ENCODE measurements at regions not wholly inside any gene's neighbourhood (a gene's known extent, or its start where the extent isn't known, plus 50 kb on each side); places are given as distances from the start of the nearest gene placed in this dataset.

DNA sequence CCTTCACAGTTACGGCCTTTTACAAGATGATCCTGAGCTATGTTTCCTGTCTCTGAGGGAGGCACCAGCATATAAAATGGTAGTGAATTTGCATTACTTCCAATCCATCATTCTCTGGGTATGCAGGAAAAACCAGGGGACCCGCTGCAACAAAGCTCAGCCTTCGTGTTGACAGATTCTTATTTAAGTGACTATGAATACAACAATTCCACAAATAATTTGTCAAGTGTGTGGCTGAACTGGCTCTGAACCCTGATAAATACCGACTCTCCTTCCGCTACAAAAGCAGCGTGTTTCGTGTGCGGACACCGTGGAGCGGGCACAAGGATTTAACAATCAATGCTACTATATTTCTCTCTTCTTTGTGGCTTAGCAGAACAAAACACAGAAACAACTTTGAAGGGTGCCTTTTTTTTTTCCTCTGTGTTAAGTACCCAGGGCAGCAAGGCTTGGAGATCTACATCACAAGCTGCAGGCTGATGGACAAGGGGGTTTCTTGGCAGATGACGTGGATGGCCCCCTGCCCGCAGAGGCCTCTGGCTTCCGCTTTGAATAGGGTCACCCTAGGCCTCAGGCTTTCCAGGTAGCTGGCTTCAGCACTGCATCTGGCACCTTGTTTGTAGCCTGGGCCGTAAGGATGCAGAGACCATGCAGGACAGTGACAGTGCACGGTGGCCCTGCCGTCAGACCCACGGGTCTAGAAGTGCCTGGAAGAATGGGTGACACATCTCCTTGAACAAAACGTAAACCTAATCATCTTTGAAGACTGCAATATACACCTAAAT, 280.5 kb upstream of the TSHZ3 start:
- ATAC-seq (ENCODE audit: low read depth in 2 of 2), result no peak
- H3K36me3 ChIP-seq (ENCODE audit: control insufficient read depth, insufficient read depth, low read length), result no peaks in the 10 kb centered on the region
- H3K27ac ChIP-seq (ENCODE audit: insufficient read depth, low read length, poor library complexity, severe bottlenecking), result no peak overlapping the region
- Mint-ChIP-seq H3K27me3 (no peaks in the 10 kb centered on the region), H3K9me3 (peaks cover 0 to 3% (median 0%) of the 10 kb centered on the region in 7 donors), H3K4me3 (no peak overlapping the region), H3K36me3 (no peaks in the 10 kb centered on the region), H3K27ac (no peak overlapping the region), H3K4me1 (no peaks in the 10 kb centered on the region)
- no peaks in the 10 kb centered on the region for H3K27me3 ChIP-seq (ENCODE audit: control insufficient read depth, insufficient read depth, low read length)
- H3K4me3 ChIP-seq (ENCODE audit: low read depth, low read length), result no peak overlapping the region
- no peak for DNase-seq
- H3K9me3 ChIP-seq (ENCODE audit: control insufficient read depth in 2 of 2, low read length in 2 of 2), result no peaks in the 10 kb centered on the region
- no peaks in the 10 kb centered on the region for H3K4me1 ChIP-seq (ENCODE audit: control insufficient read depth, insufficient read depth, low read length, poor library complexity, severe bottlenecking)

DNA sequence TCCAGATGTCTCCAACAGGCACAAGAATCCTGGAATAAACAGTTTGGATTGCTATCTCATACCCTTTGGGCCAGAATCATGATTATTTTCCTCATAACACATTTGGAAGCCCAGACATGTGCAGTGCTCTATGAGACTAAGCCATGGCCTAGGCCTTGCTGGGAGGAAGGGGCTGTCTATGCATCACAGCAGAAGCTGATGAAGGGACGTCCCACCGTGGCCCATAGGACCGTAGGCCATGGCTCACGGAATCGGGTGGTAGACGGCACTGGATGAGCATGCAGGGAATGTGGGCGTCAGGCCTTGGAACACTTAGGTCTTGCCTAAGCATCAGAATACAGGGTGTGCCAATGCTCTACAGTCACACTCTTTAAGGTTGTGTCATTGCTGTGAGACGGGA, 283.8 kb upstream of the TSHZ3 start:
- ATAC-seq (ENCODE audit: low read depth in 2 of 2) (no peak), DNase-seq (no peak)
- Histone ChIP-seq H3K36me3 (ENCODE audit: control insufficient read depth, insufficient read depth, low read length) (no peaks in the 10 kb centered on the region), H3K27me3 (ENCODE audit: control insufficient read depth, insufficient read depth, low read length) (no peaks in the 10 kb centered on the region), H3K4me3 (ENCODE audit: low read depth, low read length) (no peak overlapping the region), H3K27ac (ENCODE audit: insufficient read depth, low read length, poor library complexity, severe bottlenecking) (no peak overlapping the region), H3K4me1 (ENCODE audit: control insufficient read depth, insufficient read depth, low read length, poor library complexity, severe bottlenecking) (no peaks in the 10 kb centered on the region), H3K9me3 (ENCODE audit: control insufficient read depth in 2 of 2, low read length in 2 of 2) (no peaks in the 10 kb centered on the region)
- H3K4me1 Mint-ChIP-seq, result no peaks in the 10 kb centered on the region
- H3K4me3 Mint-ChIP-seq, result no peak overlapping the region
- no peak overlapping the region for H3K27ac Mint-ChIP-seq
- H3K36me3 Mint-ChIP-seq, result no peaks in the 10 kb centered on the region
- H3K9me3 Mint-ChIP-seq, result peaks cover 0 to 3% (median 0%) of the 10 kb centered on the region in 7 donors
- H3K27me3 Mint-ChIP-seq, result no peaks in the 10 kb centered on the region

DNA sequence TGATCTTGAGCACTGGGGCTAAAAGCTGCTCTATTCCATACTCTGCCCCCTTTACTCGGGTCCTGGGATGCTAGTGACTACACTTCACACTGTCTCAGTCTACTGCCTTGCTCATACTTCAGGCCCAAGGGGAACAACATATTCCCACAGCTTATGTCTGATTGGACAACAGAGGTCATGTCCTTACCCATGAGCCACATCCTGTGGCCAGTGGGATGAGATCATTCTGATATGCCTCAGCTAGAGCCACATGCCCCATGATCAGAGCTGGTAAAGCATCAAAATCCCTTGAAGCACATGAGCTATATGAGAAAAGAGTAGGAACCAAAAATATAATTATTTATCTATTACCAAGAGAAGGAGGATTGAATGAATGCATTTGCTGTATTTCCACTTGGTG, 290.1 kb upstream of the TSHZ3 start:
- H3K27ac Mint-ChIP-seq, result no peak overlapping the region
- no peak overlapping the region for H3K27ac ChIP-seq (ENCODE audit: insufficient read depth, low read length, poor library complexity, severe bottlenecking)
- ATAC-seq (ENCODE audit: low read depth in 2 of 2) (no peak), DNase-seq (no peak)
- H3K36me3 Mint-ChIP-seq, result no peaks in the 10 kb centered on the region
- H3K4me1 ChIP-seq (ENCODE audit: control insufficient read depth, insufficient read depth, low read length, poor library complexity, severe bottlenecking), result no peaks in the 10 kb centered on the region
- no peak overlapping the region for H3K4me3 Mint-ChIP-seq
- peaks cover 0 to 5% (median 0%) of the 10 kb centered on the region in 7 donors for H3K9me3 Mint-ChIP-seq
- H3K36me3 ChIP-seq (ENCODE audit: control insufficient read depth, insufficient read depth, low read length), result no peaks in the 10 kb centered on the region
- H3K4me3 ChIP-seq (ENCODE audit: low read depth, low read length), result no peak overlapping the region
- no peaks in the 10 kb centered on the region for H3K9me3 ChIP-seq (ENCODE audit: control insufficient read depth in 2 of 2, low read length in 2 of 2)
- H3K4me1 Mint-ChIP-seq, result no peaks in the 10 kb centered on the region
- H3K27me3 ChIP-seq (ENCODE audit: control insufficient read depth, insufficient read depth, low read length), result no peaks in the 10 kb centered on the region
- H3K27me3 Mint-ChIP-seq, result no peaks in the 10 kb centered on the region

DNA sequence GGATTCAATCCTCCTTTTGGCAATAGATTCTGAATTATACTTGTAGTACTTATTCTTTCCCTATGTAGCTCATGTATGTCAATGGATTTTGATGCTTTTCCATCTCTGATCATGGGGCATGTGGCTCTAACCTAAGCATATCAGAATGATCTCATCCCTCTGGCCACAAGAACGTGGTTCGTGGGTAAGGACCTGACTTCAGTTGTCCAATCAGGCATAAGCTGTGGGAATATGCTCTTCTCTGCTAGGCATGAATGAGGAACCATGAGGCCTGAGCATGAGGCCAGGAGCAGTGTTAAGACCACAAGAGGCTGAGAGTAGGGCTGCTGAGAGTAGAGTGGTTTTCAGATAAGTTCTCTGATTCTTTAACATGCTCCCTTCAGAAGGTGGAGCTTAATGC, 292.4 kb upstream of the TSHZ3 start:
- Histone ChIP-seq H3K36me3 (ENCODE audit: control insufficient read depth, insufficient read depth, low read length) (no peaks in the 10 kb centered on the region), H3K9me3 (ENCODE audit: control insufficient read depth in 2 of 2, low read length in 2 of 2) (peaks cover 0 to 5% of the 10 kb centered on the region in 2 experiments), H3K4me1 (ENCODE audit: control insufficient read depth, insufficient read depth, low read length, poor library complexity, severe bottlenecking) (no peaks in the 10 kb centered on the region), H3K27me3 (ENCODE audit: control insufficient read depth, insufficient read depth, low read length) (no peaks in the 10 kb centered on the region), H3K4me3 (ENCODE audit: low read depth, low read length) (no peak overlapping the region), H3K27ac (ENCODE audit: insufficient read depth, low read length, poor library complexity, severe bottlenecking) (no peak overlapping the region)
- no peak for DNase-seq
- peaks cover 0 to 17% (median 3%) of the 10 kb centered on the region in 7 donors for H3K9me3 Mint-ChIP-seq
- no peak overlapping the region for H3K4me3 Mint-ChIP-seq
- no peak for ATAC-seq (ENCODE audit: low read depth in 2 of 2)
- no peaks in the 10 kb centered on the region for H3K4me1 Mint-ChIP-seq
- H3K27ac Mint-ChIP-seq, result no peak overlapping the region
- no peaks in the 10 kb centered on the region for H3K27me3 Mint-ChIP-seq
- H3K36me3 Mint-ChIP-seq, result no peaks in the 10 kb centered on the region

DNA sequence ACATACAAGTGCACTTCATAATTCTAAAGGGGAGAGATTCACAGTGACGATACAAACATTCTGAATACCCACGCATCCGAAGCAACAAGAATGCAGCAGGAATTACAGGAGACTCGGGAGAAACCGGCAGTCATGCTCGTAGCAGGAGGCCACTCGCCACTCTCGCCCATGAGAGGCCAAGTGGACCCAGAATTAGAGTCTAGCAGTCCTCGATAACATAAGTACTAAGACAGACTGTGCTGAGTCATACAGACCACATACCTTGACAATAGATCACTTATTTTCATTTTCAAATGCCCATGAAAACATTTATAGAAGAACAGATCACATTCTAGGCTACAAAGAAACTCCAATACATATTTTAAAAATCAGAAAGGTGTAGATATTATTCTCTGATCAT, 299.1 kb upstream of the TSHZ3 start:
- Mint-ChIP-seq H3K4me1 (no peaks in the 10 kb centered on the region), H3K27ac (no peak overlapping the region), H3K27me3 (no peaks in the 10 kb centered on the region), H3K36me3 (no peaks in the 10 kb centered on the region), H3K4me3 (no peak overlapping the region), H3K9me3 (peaks cover 0 to 16% (median 6%) of the 10 kb centered on the region in 7 donors)
- Histone ChIP-seq H3K9me3 (ENCODE audit: control insufficient read depth in 2 of 2, low read length in 2 of 2) (peaks cover 0 to 5% of the 10 kb centered on the region in 2 experiments), H3K4me1 (ENCODE audit: control insufficient read depth, insufficient read depth, low read length, poor library complexity, severe bottlenecking) (no peaks in the 10 kb centered on the region), H3K27ac (ENCODE audit: insufficient read depth, low read length, poor library complexity, severe bottlenecking) (no peak overlapping the region), H3K36me3 (ENCODE audit: control insufficient read depth, insufficient read depth, low read length) (no peaks in the 10 kb centered on the region), H3K4me3 (ENCODE audit: low read depth, low read length) (no peak overlapping the region), H3K27me3 (ENCODE audit: control insufficient read depth, insufficient read depth, low read length) (no peaks in the 10 kb centered on the region)
- ATAC-seq (ENCODE audit: low read depth in 2 of 2) (no peak), DNase-seq (no peak)

DNA sequence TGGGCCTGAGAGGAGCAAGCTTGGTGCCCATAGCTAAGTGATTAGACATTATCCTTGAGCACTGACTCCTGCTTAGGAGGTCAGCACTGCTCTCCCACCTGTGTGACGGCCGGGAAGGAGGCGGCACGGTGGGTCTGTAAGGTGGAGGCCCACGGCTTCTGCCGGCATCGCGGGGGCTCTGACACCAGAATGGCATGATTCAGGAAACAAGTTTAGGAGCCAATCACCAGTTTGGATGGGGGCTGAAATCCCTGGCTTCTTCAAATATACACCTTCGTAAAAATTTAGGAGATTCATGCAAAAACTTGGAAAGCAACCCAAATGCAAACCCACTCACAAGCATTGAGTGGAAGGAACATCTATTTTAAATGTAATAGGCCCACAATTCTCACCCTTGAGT, 307.3 kb upstream of the TSHZ3 start:
- Mint-ChIP-seq H3K36me3 (no peaks in the 10 kb centered on the region), H3K27me3 (no peaks in the 10 kb centered on the region), H3K9me3 (peaks cover 0 to 3% (median 0%) of the 10 kb centered on the region in 7 donors), H3K27ac (no peak overlapping the region), H3K4me3 (no peak overlapping the region), H3K4me1 (no peaks in the 10 kb centered on the region)
- Histone ChIP-seq H3K27me3 (ENCODE audit: control insufficient read depth, insufficient read depth, low read length) (no peaks in the 10 kb centered on the region), H3K36me3 (ENCODE audit: control insufficient read depth, insufficient read depth, low read length) (no peaks in the 10 kb centered on the region), H3K9me3 (ENCODE audit: control insufficient read depth in 2 of 2, low read length in 2 of 2) (no peaks in the 10 kb centered on the region), H3K4me3 (ENCODE audit: low read depth, low read length) (no peak overlapping the region), H3K27ac (ENCODE audit: insufficient read depth, low read length, poor library complexity, severe bottlenecking) (no peak overlapping the region), H3K4me1 (ENCODE audit: control insufficient read depth, insufficient read depth, low read length, poor library complexity, severe bottlenecking) (no peaks in the 10 kb centered on the region)
- DNase-seq, result no peak
- no peak for ATAC-seq (ENCODE audit: low read depth in 2 of 2)

DNA sequence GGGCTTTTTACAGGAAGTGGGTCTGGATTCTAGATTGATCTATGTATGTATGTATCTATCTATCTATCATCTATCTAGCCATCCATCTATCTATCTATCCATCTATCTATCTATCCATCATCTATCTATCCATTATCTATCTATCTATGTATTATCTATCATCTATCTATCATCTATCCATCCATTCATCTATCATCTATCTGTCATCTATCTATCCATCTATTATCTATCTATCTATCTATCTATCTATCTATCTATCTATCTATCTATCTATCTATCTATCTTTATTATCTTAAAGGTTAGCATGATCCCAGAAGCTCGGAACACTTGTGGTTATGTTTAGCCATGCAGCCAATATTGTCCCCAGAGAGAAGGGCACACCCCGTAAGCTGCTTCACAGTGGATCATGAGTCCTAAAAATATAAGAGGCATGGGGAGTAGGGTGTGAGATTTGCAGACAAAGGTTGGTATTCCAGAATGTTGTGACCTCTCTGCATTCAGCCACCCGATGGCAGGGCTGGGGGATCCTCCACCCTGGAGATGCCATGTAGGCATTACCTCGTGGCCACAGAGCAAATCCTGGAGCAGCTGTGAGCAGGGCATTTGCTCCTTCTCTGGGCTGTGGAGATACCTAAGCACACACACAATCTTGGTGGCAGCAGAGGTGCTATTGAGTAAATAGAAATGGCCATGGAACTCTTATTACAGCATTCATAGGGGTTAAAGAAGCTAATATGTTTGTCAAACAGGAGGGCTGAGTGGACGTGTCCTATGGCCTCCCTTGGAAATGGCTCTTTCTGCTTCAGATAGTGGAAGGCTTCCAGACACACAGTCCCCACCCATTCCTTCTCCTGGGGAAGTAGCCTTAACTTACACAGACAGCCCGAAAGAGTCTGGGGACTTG, 310.0 kb upstream of the TSHZ3 start:
- Mint-ChIP-seq H3K36me3 (no peaks in the 10 kb centered on the region), H3K27ac (no peak overlapping the region), H3K4me1 (no peaks in the 10 kb centered on the region), H3K27me3 (no peaks in the 10 kb centered on the region), H3K4me3 (no peak overlapping the region), H3K9me3 (peaks cover 0 to 4% (median 0%) of the 10 kb centered on the region in 7 donors)
- H3K27ac ChIP-seq (ENCODE audit: insufficient read depth, low read length, poor library complexity, severe bottlenecking), result no peak overlapping the region
- no peaks in the 10 kb centered on the region for H3K9me3 ChIP-seq (ENCODE audit: control insufficient read depth in 2 of 2, low read length in 2 of 2)
- H3K4me3 ChIP-seq (ENCODE audit: low read depth, low read length), result no peak overlapping the region
- H3K4me1 ChIP-seq (ENCODE audit: control insufficient read depth, insufficient read depth, low read length, poor library complexity, severe bottlenecking), result no peaks in the 10 kb centered on the region
- ATAC-seq (ENCODE audit: low read depth in 2 of 2), result no peak
- H3K36me3 ChIP-seq (ENCODE audit: control insufficient read depth, insufficient read depth, low read length), result no peaks in the 10 kb centered on the region
- H3K27me3 ChIP-seq (ENCODE audit: control insufficient read depth, insufficient read depth, low read length), result no peaks in the 10 kb centered on the region
- no peak for DNase-seq

Data from CD4-positive, CD25-positive, alpha-beta regulatory T cell (primary cell).